ENCODE measurements at regions not wholly inside any gene's neighbourhood (a gene's known extent, or its start where the extent isn't known, plus 50 kb on each side); places are given as distances from the start of the nearest gene placed in this dataset.

- POLR2A ChIA-PET = interaction anchor here (0.7 kb wide), 1 partner anchor 36 kb away, joined by 13 read pairs; no protein-coding TSS in a partner anchor
- CTCF ChIA-PET = no interaction called here
Measured at GRCh38 chr1:172867216-172867818, 183.4 kb downstream of the TNFSF18 start.

GRCh38 chr1:172870901-172871606 is 179.7 kb downstream of the TNFSF18 start:
- ChIA-PET POLR2A (interaction anchor here (0.6 kb wide), 1 partner anchor 109 kb away, joined by 3 read pairs; no protein-coding TSS in a partner anchor), CTCF (no interaction called here)

- ChIA-PET POLR2A (no interaction called here), CTCF (no interaction called here)
Measured at GRCh38 chr1:172874950-172875349, 175.8 kb downstream of the TNFSF18 start.

- CTCF ChIA-PET = no interaction called here
- POLR2A ChIA-PET = no interaction called here
Measured at GRCh38 chr1:172875892-172876291, 174.8 kb downstream of the TNFSF18 start.

- ChIA-PET POLR2A (no interaction called here), CTCF (interaction anchor here (0.5 kb wide), 1 partner anchor 39 kb away, joined by 3 read pairs; no protein-coding TSS in a partner anchor)
Measured at GRCh38 chr1:172882385-172882784, 168.4 kb downstream of the TNFSF18 start.

GRCh38 chr1:172882791-172883386 is 167.9 kb downstream of the TNFSF18 start:
- CTCF ChIA-PET = interaction anchor here (0.5 kb wide), 1 partner anchor 40 kb away, joined by 3 read pairs; no protein-coding TSS in a partner anchor
- POLR2A ChIA-PET = interaction anchor here (1.0 kb wide), 1 partner anchor 12 kb away, joined by 4 read pairs; no protein-coding TSS in a partner anchor

GRCh38 chr1:172883387-172883791 is 167.4 kb downstream of the TNFSF18 start:
- CTCF ChIA-PET = no interaction called here
- POLR2A ChIA-PET = interaction anchor here (1.0 kb wide), 1 partner anchor 12 kb away, joined by 4 read pairs; no protein-coding TSS in a partner anchor

- POLR2A ChIA-PET = interaction anchor here (1.0 kb wide), 1 partner anchor 11 kb away, joined by 4 read pairs; no protein-coding TSS in a partner anchor
- CTCF ChIA-PET = no interaction called here
Measured at GRCh38 chr1:172883844-172884243, 166.9 kb downstream of the TNFSF18 start.

GRCh38 chr1:172885411-172885810 is 165.3 kb downstream of the TNFSF18 start:
- CTCF ChIA-PET = no interaction called here
- POLR2A ChIA-PET = no interaction called here

GRCh38 chr1:172885971-172886370 is 164.8 kb downstream of the TNFSF18 start:
- POLR2A ChIA-PET = no interaction called here
- CTCF ChIA-PET = no interaction called here

GRCh38 chr1:172887162-172887561 is 163.6 kb downstream of the TNFSF18 start:
- ChIA-PET CTCF (no interaction called here), POLR2A (no interaction called here)

GRCh38 chr1:172893146-172893841 is 157.4 kb downstream of the TNFSF18 start:
- ChIA-PET POLR2A (no interaction called here), CTCF (no interaction called here)

- POLR2A ChIA-PET = interaction anchor here (0.9 kb wide), 1 partner anchor 8 kb away, joined by 3 read pairs; no protein-coding TSS in a partner anchor
Measured at GRCh38 chr1:172894349-172895049, 156.2 kb downstream of the TNFSF18 start.

GRCh38 chr1:172895050-172895460 is 155.7 kb downstream of the TNFSF18 start:
- CTCF ChIA-PET = interaction anchor here (0.6 to 1.7 kb wide), 2 partner anchors 150 to 687 kb away, joined by 3 to 4 read pairs; no protein-coding TSS in a partner anchor
- POLR2A ChIA-PET = interaction anchor here (0.6 to 0.9 kb wide), 3 partner anchors 8 to 117 kb away, joined by 3 to 7 read pairs (median 4); no protein-coding TSS in a partner anchor

More at GRCh38 chr1:172894349-172895049, 156.2 kb downstream of the TNFSF18 start:
- CTCF ChIA-PET = interaction anchor here (1.7 kb wide), 1 partner anchor 149 kb away, joined by 4 read pairs; no protein-coding TSS in a partner anchor

- CTCF ChIA-PET = interaction anchor here (0.6 to 1.7 kb wide), 2 partner anchors 151 to 687 kb away, joined by 3 to 4 read pairs; no protein-coding TSS in a partner anchor
- POLR2A ChIA-PET = interaction anchor here (0.6 to 0.8 kb wide), 2 partner anchors 12 to 117 kb away, joined by 4 to 7 read pairs; no protein-coding TSS in a partner anchor
Measured at GRCh38 chr1:172895761-172896160, 155.0 kb downstream of the TNFSF18 start.

GRCh38 chr1:172897738-172898137 is 153.0 kb downstream of the TNFSF18 start:
- CTCF ChIA-PET = no interaction called here
- POLR2A ChIA-PET = no interaction called here

GRCh38 chr1:172898866-172899265 is 151.9 kb downstream of the TNFSF18 start:
- ChIA-PET POLR2A (no interaction called here), CTCF (no interaction called here)

GRCh38 chr1:172900376-172900997 is 150.3 kb downstream of the TNFSF18 start:
- POLR2A ChIA-PET = no interaction called here
- CTCF ChIA-PET = no interaction called here
